GM19023 (cell line): ENCODE measurements at regions not wholly inside any gene's neighbourhood (a gene's known extent, or its start where the extent isn't known, plus 50 kb on each side); places are given as distances from the start of the nearest gene placed in this dataset.

Source experiments
- ATAC-seq: cut with Tn5 transposase; IDR thresholded peaks from one replicate; pipeline ENCODE4 v1.9.1; 2021; ENCODE audit warnings: mild to moderate bottlenecking, moderate library complexity; ENCODE audit not compliant: unreplicated experiment

DNA sequence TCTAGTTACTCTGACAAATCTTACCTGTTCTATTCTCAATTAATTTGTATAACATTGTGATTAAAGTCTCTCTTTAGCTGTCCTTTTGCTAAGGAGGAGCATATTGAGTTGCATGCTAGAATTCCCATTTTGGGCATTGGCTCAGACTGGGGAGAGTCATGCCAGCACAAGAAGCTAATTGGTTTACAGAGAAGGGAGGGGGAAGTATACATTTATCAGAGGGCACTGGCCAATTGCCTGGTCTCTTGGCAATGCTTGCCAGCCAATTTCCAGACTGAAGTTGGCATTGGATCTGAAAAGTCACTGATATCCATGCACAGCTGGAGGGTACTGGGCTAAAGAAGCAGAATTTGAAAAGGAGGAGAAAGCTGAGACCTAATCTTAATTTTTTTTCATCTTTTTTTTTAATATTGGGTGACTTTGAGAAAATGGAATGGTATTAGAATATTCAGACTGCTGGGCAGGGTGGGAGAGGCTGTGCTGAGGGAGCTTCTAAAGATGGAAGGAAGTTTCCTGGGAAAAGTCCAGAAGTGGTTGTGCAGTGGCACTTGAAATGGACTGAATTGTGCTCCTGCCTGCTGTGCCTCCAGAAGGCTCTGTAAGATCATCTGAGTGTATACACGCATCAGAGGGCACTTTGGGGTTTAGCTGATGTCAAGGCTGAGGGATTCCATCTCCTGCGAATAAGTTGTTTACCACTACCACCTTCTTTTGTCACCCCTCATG is 365.2 kb upstream of the DPH6 start:
- ATAC-seq: no peak

DNA sequence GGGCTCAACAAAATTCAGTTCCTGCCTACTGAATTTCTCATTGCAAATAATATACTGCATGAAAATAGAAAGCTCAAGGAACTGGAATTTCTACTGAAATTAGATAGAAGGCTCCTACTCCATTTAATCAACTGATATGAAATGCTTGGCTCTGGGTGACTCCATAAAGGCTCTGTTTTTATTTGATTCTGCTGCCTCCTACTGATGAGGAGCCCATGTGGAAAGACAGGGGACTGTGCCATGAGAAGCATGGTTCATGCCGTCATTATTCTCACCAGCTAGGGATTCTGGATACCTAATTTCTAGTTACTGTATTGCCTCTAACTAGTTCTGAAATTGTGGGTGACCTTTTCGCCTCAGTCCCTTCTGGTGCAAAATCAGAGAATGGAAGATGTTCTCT is 366.2 kb upstream of the DPH6 start:
- ATAC-seq: no peak

GRCh38 chr15:35914573-35914972 is 368.6 kb upstream of the DPH6 start:
- no peak for ATAC-seq

- no peak for ATAC-seq
Observed at GRCh38 chr15:35921046-35921445, 375.1 kb upstream of the DPH6 start.

DNA sequence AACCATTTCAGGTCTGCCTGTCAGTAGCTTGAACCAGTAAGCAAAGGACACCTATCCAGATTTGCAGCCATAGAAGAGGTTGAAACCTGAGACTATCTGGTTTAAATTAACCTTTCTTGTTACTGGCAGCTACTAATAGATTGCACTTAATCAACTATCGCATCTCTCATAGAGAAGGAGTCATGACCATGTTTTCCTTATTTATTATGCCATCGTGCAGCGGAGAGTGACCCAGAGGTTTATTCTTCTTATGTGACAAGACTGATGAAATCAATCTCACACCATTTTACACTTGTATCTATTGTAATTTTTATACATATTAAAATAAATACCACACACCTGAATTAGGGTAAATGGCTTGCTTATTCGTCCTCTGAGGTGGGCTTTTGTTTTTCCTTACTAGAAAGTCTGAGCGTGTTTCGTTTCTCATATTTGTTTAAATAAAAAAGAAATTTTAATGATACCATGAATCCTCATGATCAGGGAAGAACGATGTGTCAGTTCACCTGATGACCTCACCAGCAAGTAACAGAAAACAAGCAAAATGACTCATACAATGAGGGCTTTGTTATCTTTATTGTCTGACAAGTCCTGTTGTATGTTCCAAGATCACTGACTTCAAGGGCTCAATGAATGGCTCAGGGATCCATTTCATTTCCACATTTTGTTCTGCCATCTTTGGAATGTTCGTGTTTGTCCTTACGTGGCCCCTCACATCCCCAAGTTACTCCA is 379.5 kb upstream of the DPH6 start:
- ATAC-seq: no peak

DNA sequence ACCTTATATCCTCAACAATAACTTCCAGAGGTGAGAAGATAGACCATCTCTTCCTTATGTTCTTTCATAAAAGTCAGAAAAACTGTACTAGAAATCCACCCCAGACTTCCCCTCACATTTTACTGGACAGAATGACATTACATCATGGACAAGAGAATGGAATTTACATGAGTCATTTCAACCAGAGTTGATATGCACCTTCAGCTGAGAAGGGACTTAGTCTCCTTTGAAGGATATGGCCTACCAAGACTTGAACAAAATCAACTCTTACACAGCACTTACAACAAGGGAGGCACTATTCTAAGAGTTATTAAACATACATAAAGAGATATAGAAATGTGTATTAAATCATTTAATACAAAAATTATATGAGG is 380.0 kb upstream of the DPH6 start:
- ATAC-seq: no peak

DNA sequence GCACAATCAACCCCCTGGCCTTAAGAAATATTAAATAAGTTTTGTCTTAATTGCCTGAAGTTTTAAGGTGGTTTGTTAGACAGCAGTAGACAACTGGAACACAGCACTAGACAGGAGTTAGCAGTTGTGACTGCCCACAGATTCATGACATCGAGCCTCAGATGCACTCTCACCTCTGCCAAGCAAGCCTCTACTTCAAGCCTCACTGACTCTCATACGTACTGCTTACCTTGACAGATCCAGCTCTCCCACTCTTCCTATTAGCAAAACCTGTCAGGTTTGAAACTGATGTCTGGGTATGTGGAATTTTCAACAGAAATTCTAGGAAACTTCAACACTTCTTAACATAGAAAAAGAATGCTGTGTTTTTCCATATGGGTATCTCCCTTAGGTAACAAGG is 382.9 kb upstream of the DPH6 start:
- ATAC-seq: no peak

DNA sequence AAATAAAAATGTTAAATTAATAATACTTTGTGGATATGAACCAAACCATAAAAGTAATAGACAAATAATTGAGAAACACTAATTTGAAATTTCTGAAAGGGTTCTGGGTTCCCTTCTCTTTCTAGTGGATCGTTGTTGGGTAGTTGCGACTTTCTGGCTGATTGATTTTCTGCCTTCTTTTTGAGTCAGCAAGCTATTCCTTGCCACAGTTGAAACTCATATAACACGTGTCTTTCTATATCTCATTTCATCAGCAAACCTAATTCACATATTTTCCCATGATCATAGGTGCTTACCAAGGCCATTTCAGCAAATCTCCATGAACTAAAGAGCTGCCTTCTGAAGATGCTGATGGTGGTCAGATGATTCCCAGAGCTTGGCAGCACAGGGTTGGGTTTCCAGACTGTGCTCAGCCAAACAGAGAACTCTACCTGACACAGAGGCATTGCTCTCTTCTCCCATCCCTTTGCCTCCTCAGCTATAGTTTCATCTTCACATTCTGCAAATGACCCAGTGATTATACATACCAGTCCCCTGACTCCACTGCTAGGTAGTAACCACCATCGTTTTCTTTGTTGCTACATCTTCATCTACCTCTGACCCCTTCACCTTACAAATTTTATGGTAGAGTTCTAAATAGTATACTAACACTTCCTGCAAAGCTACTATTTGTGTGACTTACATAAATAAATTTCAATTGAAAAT is 383.9 kb upstream of the DPH6 start:
- peak; percentile 79 for ATAC-seq

GRCh38 chr15:35931799-35932341 is 385.9 kb upstream of the DPH6 start:
- no peak for ATAC-seq

- no peak for ATAC-seq
Observed at GRCh38 chr15:35932531-35932930, 386.6 kb upstream of the DPH6 start.

DNA sequence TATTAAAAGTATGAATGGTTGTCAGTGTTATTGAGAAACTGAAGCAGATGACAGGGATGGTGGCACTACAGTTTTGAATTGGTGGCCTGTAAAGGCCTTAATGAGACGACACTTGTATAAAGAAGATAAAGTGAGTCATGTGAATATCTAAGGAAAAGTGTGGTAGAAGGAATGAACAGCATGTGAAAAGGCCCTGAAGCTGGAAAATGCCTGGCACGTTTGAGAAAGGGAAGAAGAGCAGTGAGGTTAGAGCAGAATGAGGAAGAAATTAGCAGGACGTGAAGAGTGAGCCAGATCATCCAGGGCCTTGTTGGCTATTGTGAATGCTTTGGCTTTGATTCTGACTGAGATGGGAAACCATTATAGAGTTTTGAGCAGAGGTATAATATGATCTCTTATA is 387.6 kb upstream of the DPH6 start:
- ATAC-seq: no peak

- ATAC-seq: no peak
Observed at GRCh38 chr15:35934383-35935049, 388.6 kb upstream of the DPH6 start.

DNA sequence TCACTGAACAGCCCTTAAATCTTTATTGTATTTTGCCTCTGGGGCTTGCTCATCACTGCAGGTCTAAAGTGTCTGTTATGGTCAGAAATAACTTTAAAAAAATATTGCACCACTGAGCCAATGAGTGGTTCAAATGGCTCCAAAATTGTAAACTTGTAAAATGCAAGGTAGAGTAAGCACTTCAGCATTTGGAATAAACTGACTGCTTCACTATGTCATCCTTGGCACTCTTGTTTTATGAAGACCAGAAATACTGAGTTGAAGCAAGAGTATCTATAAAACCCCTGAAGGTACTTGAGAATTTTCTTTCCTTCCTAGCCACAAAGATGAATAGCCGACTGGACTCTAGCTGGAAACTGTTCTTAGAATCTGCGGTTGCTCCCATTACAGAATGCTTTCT is 390.3 kb upstream of the DPH6 start:
- no peak for ATAC-seq

DNA sequence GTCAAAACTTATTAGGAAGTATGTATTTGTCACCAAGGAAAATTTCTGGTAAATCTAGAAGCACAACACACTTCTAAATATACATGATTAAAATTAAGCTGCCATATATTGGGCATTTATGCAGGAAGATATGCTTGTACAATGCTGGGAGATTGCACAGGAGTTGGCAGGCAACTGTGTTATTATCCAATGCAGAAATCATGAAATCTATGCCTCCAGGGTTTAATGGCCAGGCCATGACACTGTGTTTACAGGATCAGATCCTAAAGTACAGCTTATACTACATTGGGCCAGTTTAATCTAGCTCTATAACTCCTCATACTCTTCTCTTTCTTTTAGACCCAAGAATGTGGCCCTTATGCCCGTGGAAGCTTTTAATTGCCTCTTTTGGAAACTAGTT is 391.4 kb upstream of the DPH6 start:
- no peak for ATAC-seq

GRCh38 chr15:35944945-35945585 is 399.1 kb upstream of the DPH6 start:
- no peak for ATAC-seq

- ATAC-seq: no peak
Observed at GRCh38 chr15:35953424-35953823, 407.5 kb upstream of the DPH6 start.

DNA sequence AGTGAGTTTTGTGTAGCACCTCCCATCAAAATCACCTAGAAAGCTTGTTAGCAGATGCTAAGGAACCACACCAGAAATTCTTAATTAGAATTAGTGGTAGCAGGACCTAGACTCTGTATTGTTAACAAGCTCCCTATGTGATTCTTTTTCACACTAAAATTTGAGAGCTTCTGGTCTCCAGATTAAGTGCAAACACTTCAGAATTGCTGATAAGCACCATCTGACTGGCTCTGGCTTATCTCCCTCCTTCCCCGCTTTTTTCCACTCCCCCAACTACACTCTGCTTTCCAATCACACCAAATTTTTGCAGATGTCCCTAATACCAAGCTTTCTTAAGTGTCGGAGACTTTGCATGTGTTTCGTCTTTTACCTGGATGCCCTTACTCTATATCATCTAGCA is 410.1 kb upstream of the DPH6 start:
- ATAC-seq: no peak

DNA sequence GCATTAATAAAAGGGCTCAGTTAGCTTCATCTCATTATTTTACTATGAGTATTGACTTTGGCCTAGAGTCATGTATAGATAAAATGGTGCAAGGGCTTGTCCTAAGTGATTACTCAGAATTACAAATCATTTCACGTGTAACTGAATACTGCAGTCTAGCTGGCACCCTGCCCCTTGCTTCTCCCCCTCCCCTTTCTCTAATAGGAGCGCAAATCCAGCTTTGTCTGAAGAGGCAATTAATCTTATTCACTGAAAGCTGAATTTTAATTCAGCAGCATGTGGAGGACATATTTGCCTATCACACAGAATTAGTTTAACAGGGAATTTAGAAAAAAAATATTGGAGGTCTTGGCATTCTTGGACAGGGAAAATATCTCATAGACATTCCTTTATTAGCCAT is 412.1 kb upstream of the DPH6 start:
- ATAC-seq: no peak

DNA sequence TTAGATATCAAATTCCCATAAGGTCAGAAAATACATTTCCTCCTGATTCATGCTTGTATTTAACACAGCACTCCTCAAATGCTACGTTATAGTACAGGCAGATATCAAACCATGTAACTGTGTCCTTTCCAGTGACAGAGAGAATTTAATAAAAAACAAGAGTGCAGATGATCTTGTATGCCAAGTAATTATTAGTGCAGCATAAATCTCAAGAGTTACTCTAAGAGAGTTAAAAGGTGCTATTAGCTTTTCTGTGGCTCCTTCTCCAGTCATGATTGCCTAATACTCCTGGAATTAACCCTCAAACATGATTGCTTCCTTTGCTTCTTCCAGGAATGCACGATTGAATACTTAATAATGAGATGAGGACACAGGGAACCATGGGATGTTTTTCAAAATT is 413.0 kb upstream of the DPH6 start:
- ATAC-seq: no peak

- no peak for ATAC-seq
Observed at GRCh38 chr15:35963326-35963725, 417.4 kb upstream of the DPH6 start.

DNA sequence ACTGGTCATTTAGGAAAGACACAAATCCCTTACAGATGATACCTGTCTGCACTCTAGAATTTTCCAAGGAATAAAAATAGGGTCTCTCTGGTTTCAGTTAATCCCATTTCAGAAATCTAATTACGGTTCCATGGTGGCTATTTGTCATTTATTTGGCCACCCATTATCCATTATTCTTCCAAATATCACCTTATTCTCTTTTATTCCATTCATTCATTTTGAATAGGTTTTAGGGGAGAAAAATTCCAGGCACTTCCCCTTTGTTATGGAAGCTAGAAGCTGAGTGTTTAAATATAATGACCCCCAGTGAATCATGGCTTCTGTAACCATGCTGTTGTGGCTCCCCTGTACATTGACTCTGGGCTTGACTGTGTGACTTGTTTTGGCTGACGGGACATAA is 420.8 kb upstream of the DPH6 start:
- ATAC-seq: no peak
